ENCODE measurements at regions not wholly inside any gene's neighbourhood (a gene's known extent, or its start where the extent isn't known, plus 50 kb on each side); places are given as distances from the start of the nearest gene placed in this dataset.

DNA sequence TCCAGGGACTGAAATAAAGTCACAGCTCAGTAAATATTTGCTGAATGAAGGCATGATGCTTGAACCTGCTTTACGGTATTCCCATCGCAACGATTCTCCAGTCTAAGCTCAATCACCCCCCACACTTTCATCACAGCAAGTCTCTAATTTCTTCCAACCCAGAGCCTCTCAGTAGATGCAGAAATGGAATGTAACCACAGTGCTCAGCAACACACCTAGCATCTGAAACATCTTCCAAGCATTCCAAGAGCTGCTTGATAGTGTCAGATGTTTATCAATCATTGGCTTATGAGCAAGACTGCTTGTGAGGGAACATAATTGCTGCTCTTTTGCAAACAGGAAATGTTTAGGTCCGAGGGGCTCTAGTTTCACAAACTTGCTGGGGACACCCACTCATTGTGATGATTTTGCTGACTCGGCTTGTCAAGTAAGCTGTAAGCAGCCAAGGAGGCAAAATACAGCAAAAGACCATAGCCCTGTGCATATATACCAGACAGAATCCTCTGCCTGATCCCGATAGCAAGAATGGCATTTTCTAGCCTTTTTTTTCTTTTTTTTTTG lies 751.2 kb downstream of the NR2F2 start:
- TF ChIP-seq CTCF (IDR thresholded peaks at IDR 0.05; ENCODE audit: low read depth, low read length) (no peak), EZH2phosphoT487 (IDR thresholded peaks at IDR 0.05; ENCODE audit: low read depth) (no peak)

Data from OCI-LY3 (cell line).